Peyer's patch (tissue), 4 donors: ENCODE measurements at regions not wholly inside any gene's neighbourhood (a gene's known extent, or its start where the extent isn't known, plus 50 kb on each side); places are given as distances from the start of the nearest gene placed in this dataset.

Experiments used
- POLR2A ChIP-seq, 2 donors: fragments of 450-650 bp; IDR thresholded peaks; one replicate each; pipeline ENCODE4 v1.5.1; 2017; ENCODE audit warnings: antibody characterized with exemption in 2 of 2, mild to moderate bottlenecking in 2 of 2, moderate library complexity in 2 of 2
- TF ChIP-seq, protein P1 (sequence below), 6 experiments: fragments of 450-650 bp in 4 of 6; fragments of 200-600 bp in 2 of 6; sonication (generic) in 1 of 6; IDR thresholded peaks; one replicate each; pipeline ENCODE4 v1.5.1; 2017 to 2019; ENCODE audit warnings: antibody characterized with exemption in 6 of 6, mild to moderate bottlenecking in 3 of 6, moderate library complexity in 1 of 6

DNA sequence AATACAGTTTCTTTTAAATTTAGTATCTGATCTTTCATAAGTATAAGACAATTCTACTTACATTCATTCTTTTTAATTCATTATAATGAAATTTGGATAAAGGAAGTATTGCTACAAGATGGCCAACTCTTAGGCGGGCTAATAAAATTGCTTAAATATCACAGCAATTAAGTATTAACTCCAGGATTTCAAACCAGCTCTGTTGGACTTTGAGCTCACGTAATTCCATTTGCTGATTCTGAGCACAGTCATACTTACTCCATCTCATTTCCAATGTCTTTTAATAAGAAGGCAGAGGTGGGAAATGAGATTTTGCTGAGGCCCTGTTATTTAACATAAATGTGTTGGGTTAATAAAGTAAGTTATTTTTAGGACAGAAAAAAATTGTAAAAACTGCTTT lies 748.1 kb downstream of the KCNA4 start:
- no peak for TF ChIP-seq POLR2A (IDR thresholded peaks at IDR 0.05)
- TF ChIP-seq, protein P1, sequence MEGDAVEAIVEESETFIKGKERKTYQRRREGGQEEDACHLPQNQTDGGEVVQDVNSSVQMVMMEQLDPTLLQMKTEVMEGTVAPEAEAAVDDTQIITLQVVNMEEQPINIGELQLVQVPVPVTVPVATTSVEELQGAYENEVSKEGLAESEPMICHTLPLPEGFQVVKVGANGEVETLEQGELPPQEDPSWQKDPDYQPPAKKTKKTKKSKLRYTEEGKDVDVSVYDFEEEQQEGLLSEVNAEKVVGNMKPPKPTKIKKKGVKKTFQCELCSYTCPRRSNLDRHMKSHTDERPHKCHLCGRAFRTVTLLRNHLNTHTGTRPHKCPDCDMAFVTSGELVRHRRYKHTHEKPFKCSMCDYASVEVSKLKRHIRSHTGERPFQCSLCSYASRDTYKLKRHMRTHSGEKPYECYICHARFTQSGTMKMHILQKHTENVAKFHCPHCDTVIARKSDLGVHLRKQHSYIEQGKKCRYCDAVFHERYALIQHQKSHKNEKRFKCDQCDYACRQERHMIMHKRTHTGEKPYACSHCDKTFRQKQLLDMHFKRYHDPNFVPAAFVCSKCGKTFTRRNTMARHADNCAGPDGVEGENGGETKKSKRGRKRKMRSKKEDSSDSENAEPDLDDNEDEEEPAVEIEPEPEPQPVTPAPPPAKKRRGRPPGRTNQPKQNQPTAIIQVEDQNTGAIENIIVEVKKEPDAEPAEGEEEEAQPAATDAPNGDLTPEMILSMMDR (IDR thresholded peaks at IDR 0.05), result no peak
